Tibial artery (tissue), 4 donors: ENCODE measurements at regions not wholly inside any gene's neighbourhood (a gene's known extent, or its start where the extent isn't known, plus 50 kb on each side); places are given as distances from the start of the nearest gene placed in this dataset.

ENCODE experiments used
- DNase-seq, 2 donors: peaks; one replicate each; pipeline ENCODE4 v3.0.0-alpha.2; 2019
- H3K27ac ChIP-seq, 2 donors: fragments of 200-600 bp; sonication (generic) in 1 of 2; 1 replicate in 1 of 2; 2 replicates in 1 of 2; pipeline ENCODE4 v1.5.1; 2018 to 2019; ENCODE audit warnings: mild to moderate bottlenecking in 1 of 2
- H3K27me3 ChIP-seq, 2 donors: fragments of 200-600 bp; sonication (generic) in 1 of 2; one replicate each; pipeline versions ENCODE4 v1.5.1 to v1.6.0; 2016 to 2019
- H3K36me3 ChIP-seq, 3 donors: fragments of 200-600 bp; sonication (generic) in 2 of 3; one replicate each; pipeline ENCODE4 v1.5.1; 2016 to 2019; ENCODE audit warnings: mild to moderate bottlenecking in 2 of 3
- H3K4me1 ChIP-seq, 4 donors: fragments of 200-600 bp; sonication (generic) in 2 of 4; 1 replicate in 3 of 4; 2 replicates in 1 of 4; pipeline ENCODE4 v1.5.1; 2016 to 2019
- H3K4me3 ChIP-seq, 2 donors: fragments of 200-600 bp; sonication (generic) in 1 of 2; 1 replicate in 1 of 2; 2 replicates in 1 of 2; pipeline ENCODE4 v1.5.1; 2018 to 2019; ENCODE audit warnings: mild to moderate bottlenecking in 2 of 2
- H3K9me3 ChIP-seq, 3 donors: fragments of 200-600 bp; sonication (generic) in 1 of 3; one replicate each; pipeline ENCODE4 v1.5.1; 2016 to 2019
- CTCF ChIP-seq, 2 experiments: fragments of 200-600 bp in 1 of 2; fragments of 450-650 bp in 1 of 2; IDR thresholded peaks; one replicate each; pipeline ENCODE4 v1.5.1; 2017 to 2019; ENCODE audit warnings: antibody characterized with exemption in 2 of 2, mild to moderate bottlenecking in 1 of 2, moderate library complexity in 1 of 2
- intact Hi-C: fragments of 100-400 bp; cut with DNase I; formaldehyde crosslinking; loops from one replicate; pipeline ENCODE4 v1.15.0; 2023; ENCODE audit warnings: low total_unique reads

- Histone ChIP-seq H3K4me1 (no peaks in the 10 kb centered on the region), H3K9me3 (no peaks in the 10 kb centered on the region), H3K4me3 (no peak overlapping the region), H3K27me3 (no peaks in the 10 kb centered on the region), H3K27ac (no peak overlapping the region), H3K36me3 (no peaks in the 10 kb centered on the region)
- DNase-seq = no peak
- no peak for TF ChIP-seq CTCF (IDR thresholded peaks at IDR 0.05)
- intact Hi-C loops = no loop called here
Observed at GRCh38 chr5:125325488-125326149, 579.2 kb upstream of the ZNF608 start.

- no peaks in the 10 kb centered on the region for H3K27me3 ChIP-seq
- H3K27ac ChIP-seq = no peak overlapping the region
- H3K9me3 ChIP-seq = no peaks in the 10 kb centered on the region
- DNase-seq = no peak
- no peaks in the 10 kb centered on the region for H3K36me3 ChIP-seq
- H3K4me3 ChIP-seq = no peak overlapping the region
- H3K4me1 ChIP-seq = no peaks in the 10 kb centered on the region
- TF ChIP-seq CTCF (IDR thresholded peaks at IDR 0.05) = no peak
- intact Hi-C loops = no loop called here
Observed at GRCh38 chr5:125326150-125326510, 579.7 kb upstream of the ZNF608 start.

GRCh38 chr5:125327676-125328075 is 581.2 kb upstream of the ZNF608 start:
- Histone ChIP-seq H3K27me3 (no peaks in the 10 kb centered on the region), H3K9me3 (no peaks in the 10 kb centered on the region), H3K27ac (no peak overlapping the region), H3K36me3 (no peaks in the 10 kb centered on the region), H3K4me3 (no peak overlapping the region), H3K4me1 (peaks cover 0 to 4% (median 0%) of the 10 kb centered on the region in 4 donors)
- no peak for DNase-seq
- intact Hi-C loops = no loop called here
- TF ChIP-seq CTCF (IDR thresholded peaks at IDR 0.05) = no peak

GRCh38 chr5:125331987-125332598 is 585.7 kb upstream of the ZNF608 start:
- H3K27me3 ChIP-seq = no peaks in the 10 kb centered on the region
- no peak overlapping the region for H3K4me3 ChIP-seq
- H3K27ac ChIP-seq = no peak overlapping the region
- H3K9me3 ChIP-seq = no peaks in the 10 kb centered on the region
- peaks cover 0 to 14% (median 5%) of the 10 kb centered on the region in 4 donors for H3K4me1 ChIP-seq
- intact Hi-C loops = no loop called here
- H3K36me3 ChIP-seq = no peaks in the 10 kb centered on the region
- TF ChIP-seq CTCF (IDR thresholded peaks at IDR 0.05) = no peak
- no peak for DNase-seq

- no peak overlapping the region for H3K4me3 ChIP-seq
- H3K9me3 ChIP-seq = no peaks in the 10 kb centered on the region
- H3K4me1 ChIP-seq = peaks cover 0 to 14% (median 5%) of the 10 kb centered on the region in 4 donors
- H3K27me3 ChIP-seq = no peaks in the 10 kb centered on the region
- intact Hi-C loops = no loop called here
- no peak for TF ChIP-seq CTCF (IDR thresholded peaks at IDR 0.05)
- H3K36me3 ChIP-seq = no peaks in the 10 kb centered on the region
- no peak for DNase-seq
- H3K27ac ChIP-seq = no peak overlapping the region
Observed at GRCh38 chr5:125333416-125333815, 587.0 kb upstream of the ZNF608 start.
